Panc1 (cell line): ENCODE measurements at regions not wholly inside any gene's neighbourhood (a gene's known extent, or its start where the extent isn't known, plus 50 kb on each side); places are given as distances from the start of the nearest gene placed in this dataset.

Experiments used
- ATAC-seq: fragments of 200-7000 bp; cut with Tn5 transposase; 2 replicates; pipeline ENCODE4 v1.9.1; 2020; ENCODE audit warnings: mild to moderate bottlenecking, moderate library complexity
- BruUV-seq: library from RNA; stranded (reverse); fragments of 400-500 nt; replicated peaks from 2 replicates; lab custom pipeline; 2021; lab: Mats Ljungman, UMichigan
- CTCF ChIA-PET: fragments of 300-600 bp; sonication (Branson Sonifier 250); formaldehyde crosslinking; loops from one replicate; lab custom pipeline; 2022; ENCODE audit warnings: antibody characterized with exemption; lab: Charles Lee
- POLR2A ChIA-PET: fragments of 300-600 bp; sonication (Branson Sonifier 250); formaldehyde crosslinking; loops from one replicate; lab custom pipeline; 2022; ENCODE audit warnings: antibody characterized with exemption; lab: Charles Lee
- DNase-seq: peaks from one replicate; pipeline ENCODE4 v3.0.0-alpha.2; 2010; ENCODE audit warnings: low read depth, low spot score
- H3K27ac ChIP-seq: 2 replicates; pipeline ENCODE4 v1.5.1; 2011; ENCODE audit warnings: mild to moderate bottlenecking, low read length, inconsistent platforms
- H3K27me3 ChIP-seq: fragments of 200-500 bp; sonication (Bioruptor generic); 2 replicates; pipeline ENCODE4 v1.6.0; 2014; ENCODE audit warnings: low read length, inconsistent platforms; ENCODE audit not compliant: control insufficient read depth, insufficient read depth
- H3K36me3 ChIP-seq: fragments of 200-500 bp; sonication (Bioruptor generic); 2 replicates; pipeline ENCODE4 v1.5.1; 2014; ENCODE audit warnings: inconsistent platforms, mild to moderate bottlenecking, low read length, moderate library complexity; ENCODE audit not compliant: control insufficient read depth, insufficient read depth
- H3K4me1 ChIP-seq: 2 replicates; pipeline ENCODE4 v1.5.1; 2011; ENCODE audit warnings: inconsistent platforms, mild to moderate bottlenecking, low read length, moderate library complexity; ENCODE audit not compliant: control insufficient read depth, insufficient read depth
- H3K4me3 ChIP-seq, 2 experiments: 2 replicates each; pipeline ENCODE4 v1.5.1; 2011 to 2012; ENCODE audit warnings: low read depth in 2 of 2, low read length in 2 of 2, mild to moderate bottlenecking in 2 of 2, inconsistent platforms in 1 of 2, moderate library complexity in 1 of 2
- H3K9me3 ChIP-seq: fragments of 200-500 bp; sonication (Bioruptor generic); 2 replicates; pipeline ENCODE4 v1.5.1; 2014; ENCODE audit warnings: low read depth, mild to moderate bottlenecking, inconsistent platforms, low read length, moderate library complexity; ENCODE audit not compliant: control insufficient read depth, insufficient read depth
- CTCF ChIP-seq: fragments of 450-650 bp; IDR thresholded peaks from 2 replicates; pipeline ENCODE4 v1.5.1; 2017; ENCODE audit warnings: mild to moderate bottlenecking
- POLR2AphosphoS5 ChIP-seq: IDR thresholded peaks from 2 replicates; pipeline ENCODE4 v1.6.1; 2012; ENCODE audit warnings: mild to moderate bottlenecking, low read depth, low read length, moderate library complexity
- SIN3A ChIP-seq: IDR thresholded peaks from 2 replicates; pipeline ENCODE4 v1.6.1; 2012; ENCODE audit warnings: low read depth, mild to moderate bottlenecking, low read length, moderate library complexity, borderline replicate concordance; ENCODE audit not compliant: insufficient read depth
- TCF7L2 ChIP-seq: IDR thresholded peaks from 2 replicates; pipeline ENCODE4 v1.6.1; 2011; ENCODE audit warnings: mild to moderate bottlenecking, low read depth, low read length, inconsistent platforms
- in situ Hi-C: cut with HindIII; loops from 2 replicates; pipeline ENCODE4 v1.10.0; 2016; ENCODE audit warnings: low sequenced_read_pairs, low pct_unique_long_range_greater_than_20kb
- intact Hi-C: fragments of 100-400 bp; cut with micrococcal nuclease; formaldehyde crosslinking; loops from one replicate; pipeline ENCODE4 v1.10.0; 2022; ENCODE audit not compliant: unreplicated experiment
- TF ChIP-seq, protein P1 (sequence below), 2 experiments: IDR thresholded peaks; 2 replicates each; pipeline ENCODE4 v1.6.1; 2011 to 2012; ENCODE audit warnings: low read depth in 2 of 2, control low read depth in 1 of 2, low read length in 1 of 2, mild to moderate bottlenecking in 1 of 2, moderate library complexity in 1 of 2; ENCODE audit not compliant: insufficient read depth in 1 of 2

DNA sequence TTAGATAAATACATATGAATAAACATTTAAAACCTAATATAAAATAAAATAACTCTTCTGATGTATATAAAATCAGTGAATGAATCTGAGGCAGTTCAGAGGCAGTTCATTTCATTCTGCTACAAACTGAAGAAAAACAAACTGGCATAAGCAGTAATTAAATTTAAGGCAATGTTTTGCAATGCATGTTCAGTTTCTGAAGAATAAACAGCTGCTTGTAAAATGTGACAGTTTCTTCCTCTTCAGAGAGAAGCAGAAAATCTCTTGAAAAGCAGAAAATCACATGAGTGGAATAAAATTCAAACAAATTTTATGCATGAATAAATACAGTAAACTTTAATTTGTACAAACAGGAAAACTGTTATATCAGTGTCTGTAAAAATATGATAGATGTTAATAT, 643.7 kb downstream of the KCNT2 start:
- in situ Hi-C loops = no loop called here
- POLR2A ChIA-PET = no interaction called here

GRCh38 chr1:195962051-195962450, 646.2 kb downstream of the KCNT2 start:
- Histone ChIP-seq H3K27me3 (no peaks in the 10 kb centered on the region), H3K9me3 (no peaks in the 10 kb centered on the region), H3K4me3 (no peak overlapping the region), H3K27ac (no peak overlapping the region), H3K4me1 (no peaks in the 10 kb centered on the region), H3K36me3 (no peaks in the 10 kb centered on the region)
- DNase-seq (no peak), ATAC-seq (no peak)
- no TSS peak for BruUV-seq
- in situ Hi-C loops (no loop called here), intact Hi-C loops (no loop called here)
- POLR2A ChIA-PET = no interaction called here
- TF ChIP-seq SIN3A (no peak), CTCF (no peak), TCF7L2 (no peak), POLR2AphosphoS5 (no peak)
- TF ChIP-seq, protein P1, sequence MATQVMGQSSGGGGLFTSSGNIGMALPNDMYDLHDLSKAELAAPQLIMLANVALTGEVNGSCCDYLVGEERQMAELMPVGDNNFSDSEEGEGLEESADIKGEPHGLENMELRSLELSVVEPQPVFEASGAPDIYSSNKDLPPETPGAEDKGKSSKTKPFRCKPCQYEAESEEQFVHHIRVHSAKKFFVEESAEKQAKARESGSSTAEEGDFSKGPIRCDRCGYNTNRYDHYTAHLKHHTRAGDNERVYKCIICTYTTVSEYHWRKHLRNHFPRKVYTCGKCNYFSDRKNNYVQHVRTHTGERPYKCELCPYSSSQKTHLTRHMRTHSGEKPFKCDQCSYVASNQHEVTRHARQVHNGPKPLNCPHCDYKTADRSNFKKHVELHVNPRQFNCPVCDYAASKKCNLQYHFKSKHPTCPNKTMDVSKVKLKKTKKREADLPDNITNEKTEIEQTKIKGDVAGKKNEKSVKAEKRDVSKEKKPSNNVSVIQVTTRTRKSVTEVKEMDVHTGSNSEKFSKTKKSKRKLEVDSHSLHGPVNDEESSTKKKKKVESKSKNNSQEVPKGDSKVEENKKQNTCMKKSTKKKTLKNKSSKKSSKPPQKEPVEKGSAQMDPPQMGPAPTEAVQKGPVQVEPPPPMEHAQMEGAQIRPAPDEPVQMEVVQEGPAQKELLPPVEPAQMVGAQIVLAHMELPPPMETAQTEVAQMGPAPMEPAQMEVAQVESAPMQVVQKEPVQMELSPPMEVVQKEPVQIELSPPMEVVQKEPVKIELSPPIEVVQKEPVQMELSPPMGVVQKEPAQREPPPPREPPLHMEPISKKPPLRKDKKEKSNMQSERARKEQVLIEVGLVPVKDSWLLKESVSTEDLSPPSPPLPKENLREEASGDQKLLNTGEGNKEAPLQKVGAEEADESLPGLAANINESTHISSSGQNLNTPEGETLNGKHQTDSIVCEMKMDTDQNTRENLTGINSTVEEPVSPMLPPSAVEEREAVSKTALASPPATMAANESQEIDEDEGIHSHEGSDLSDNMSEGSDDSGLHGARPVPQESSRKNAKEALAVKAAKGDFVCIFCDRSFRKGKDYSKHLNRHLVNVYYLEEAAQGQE (IDR thresholded peaks at IDR 0.05; ENCODE audit: insufficient read depth in 1 of 2, low read depth in 2 of 2, low read length in 1 of 2) = no peak
- CTCF ChIA-PET = no interaction called here

More for the DNA sequence above, 643.7 kb downstream of the KCNT2 start:
- H3K4me1 ChIP-seq = no peaks in the 10 kb centered on the region
- TF ChIP-seq POLR2AphosphoS5 (no peak), SIN3A (no peak), CTCF (no peak), TCF7L2 (no peak)
- TF ChIP-seq, protein P1 (IDR thresholded peaks at IDR 0.05; ENCODE audit: insufficient read depth in 1 of 2, low read depth in 2 of 2, low read length in 1 of 2) = no peak
- ATAC-seq (no peak), DNase-seq (no peak)
- CTCF ChIA-PET = no interaction called here
- H3K9me3 ChIP-seq = no peaks in the 10 kb centered on the region
- BruUV-seq = no TSS peak
- no peaks in the 10 kb centered on the region for H3K36me3 ChIP-seq
- H3K4me3 ChIP-seq = no peak overlapping the region
- no peaks in the 10 kb centered on the region for H3K27me3 ChIP-seq
- intact Hi-C loops = no loop called here
- H3K27ac ChIP-seq = no peak overlapping the region
